ENCODE measurements at regions not wholly inside any gene's neighbourhood (a gene's known extent, or its start where the extent isn't known, plus 50 kb on each side); places are given as distances from the start of the nearest gene placed in this dataset.

DNA sequence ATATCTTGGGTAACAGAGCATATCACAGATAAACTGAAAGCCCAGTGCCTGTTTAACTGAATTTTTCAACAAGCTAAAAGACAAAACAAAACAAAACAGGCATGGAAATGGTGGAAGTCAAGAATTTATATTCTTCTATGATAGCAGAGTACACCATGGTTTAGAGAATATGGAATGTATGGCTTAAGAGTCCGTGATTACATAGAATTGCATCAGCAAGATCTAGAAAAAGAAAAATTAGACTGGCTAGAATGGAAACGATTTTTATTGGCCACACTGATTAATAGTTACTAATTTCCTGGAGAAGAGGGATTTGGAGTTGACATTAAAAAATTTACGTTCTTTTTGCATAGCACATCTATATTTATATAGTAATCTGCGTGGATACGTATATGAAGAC, 435.2 kb upstream of the DPPA4 start:
- no peak for DNase-seq (ENCODE audit: low spot score)
- no peak overlapping the region for H3K4me3 ChIP-seq
- H3K27ac ChIP-seq = no peak overlapping the region
- TF ChIP-seq POLR2AphosphoS5 (IDR thresholded peaks at IDR 0.05) (no peak), POLR2A (IDR thresholded peaks at IDR 0.05) (no peak)
- 87% methylated on average over 5 of the region's 5 CpGs for WGBS
- H3K36me3 ChIP-seq = no peaks in the 10 kb centered on the region
- H3K4me1 ChIP-seq (replicated peaks) = no peaks in the 10 kb centered on the region
- H3K27me3 ChIP-seq (replicated peaks; ENCODE audit: insufficient read depth) = no peaks in the 10 kb centered on the region
- intact Hi-C loops (cut with DNase I) = no loop called here
- no peaks in the 10 kb centered on the region for H3K9me3 ChIP-seq

DNA sequence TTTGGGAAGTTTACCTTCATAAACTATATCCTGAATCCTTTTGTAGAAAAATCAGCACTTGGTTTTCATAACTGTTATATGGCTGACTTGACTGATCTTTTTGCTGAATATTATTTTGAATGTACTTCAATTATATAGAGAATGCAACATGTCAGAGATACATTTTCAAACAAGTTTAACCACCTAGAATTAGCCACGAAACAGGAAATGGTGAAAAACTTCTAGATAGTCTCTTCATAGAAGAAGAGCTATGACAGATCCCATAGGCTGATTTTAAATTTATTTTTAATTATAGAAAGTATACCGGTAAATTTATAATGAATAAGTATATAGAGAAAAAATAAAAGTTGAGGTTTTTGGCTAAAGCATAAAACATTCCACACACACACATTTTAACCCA, 436.8 kb upstream of the DPPA4 start:
- Histone ChIP-seq H3K4me1 (replicated peaks) (no peaks in the 10 kb centered on the region), H3K27ac (no peak overlapping the region), H3K9me3 (no peaks in the 10 kb centered on the region), H3K36me3 (no peaks in the 10 kb centered on the region), H3K4me3 (no peak overlapping the region), H3K27me3 (replicated peaks; ENCODE audit: insufficient read depth) (no peaks in the 10 kb centered on the region)
- TF ChIP-seq POLR2A (IDR thresholded peaks at IDR 0.05) = no peak
- TF ChIP-seq POLR2AphosphoS5 (IDR thresholded peaks at IDR 0.05) = no peak
- TF ChIP-seq, protein P1, sequence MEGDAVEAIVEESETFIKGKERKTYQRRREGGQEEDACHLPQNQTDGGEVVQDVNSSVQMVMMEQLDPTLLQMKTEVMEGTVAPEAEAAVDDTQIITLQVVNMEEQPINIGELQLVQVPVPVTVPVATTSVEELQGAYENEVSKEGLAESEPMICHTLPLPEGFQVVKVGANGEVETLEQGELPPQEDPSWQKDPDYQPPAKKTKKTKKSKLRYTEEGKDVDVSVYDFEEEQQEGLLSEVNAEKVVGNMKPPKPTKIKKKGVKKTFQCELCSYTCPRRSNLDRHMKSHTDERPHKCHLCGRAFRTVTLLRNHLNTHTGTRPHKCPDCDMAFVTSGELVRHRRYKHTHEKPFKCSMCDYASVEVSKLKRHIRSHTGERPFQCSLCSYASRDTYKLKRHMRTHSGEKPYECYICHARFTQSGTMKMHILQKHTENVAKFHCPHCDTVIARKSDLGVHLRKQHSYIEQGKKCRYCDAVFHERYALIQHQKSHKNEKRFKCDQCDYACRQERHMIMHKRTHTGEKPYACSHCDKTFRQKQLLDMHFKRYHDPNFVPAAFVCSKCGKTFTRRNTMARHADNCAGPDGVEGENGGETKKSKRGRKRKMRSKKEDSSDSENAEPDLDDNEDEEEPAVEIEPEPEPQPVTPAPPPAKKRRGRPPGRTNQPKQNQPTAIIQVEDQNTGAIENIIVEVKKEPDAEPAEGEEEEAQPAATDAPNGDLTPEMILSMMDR (IDR thresholded peaks at IDR 0.05) = no peak
- DNase-seq (ENCODE audit: low spot score) = no peak
- 77% methylated on average over 2 of the region's 2 CpGs for WGBS
- intact Hi-C loops (cut with DNase I) = no loop called here

DNA sequence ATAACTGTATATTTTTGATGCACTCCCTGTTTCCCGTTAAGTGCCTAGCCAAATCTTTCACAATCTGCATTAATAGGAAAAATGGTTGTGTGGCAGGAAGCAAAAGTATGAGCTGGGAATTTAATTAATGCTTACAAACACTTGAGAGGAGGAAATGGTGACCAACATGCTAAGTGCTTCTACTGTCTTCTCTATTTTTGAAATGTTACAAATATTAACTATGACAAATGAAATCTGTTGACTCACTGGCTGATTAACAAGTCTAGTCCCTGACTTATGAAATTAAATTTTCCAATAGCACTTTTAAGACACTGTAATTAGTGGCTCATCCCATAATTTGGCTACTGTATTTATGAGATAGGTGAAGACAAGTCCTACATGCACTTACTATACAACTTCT, 446.9 kb upstream of the DPPA4 start:
- TF ChIP-seq POLR2A (IDR thresholded peaks at IDR 0.05) (no peak), POLR2AphosphoS5 (IDR thresholded peaks at IDR 0.05) (no peak)
- TF ChIP-seq, protein P1 (IDR thresholded peaks at IDR 0.05) = no peak
- no peak overlapping the region for H3K4me3 ChIP-seq
- DNase-seq (ENCODE audit: low spot score) = no peak
- H3K27ac ChIP-seq = no peak overlapping the region
- WGBS = 79% methylated on average over 1 of the region's 1 CpG
- no peaks in the 10 kb centered on the region for H3K4me1 ChIP-seq (replicated peaks)
- no peaks in the 10 kb centered on the region for H3K9me3 ChIP-seq
- H3K27me3 ChIP-seq (replicated peaks; ENCODE audit: insufficient read depth) = no peaks in the 10 kb centered on the region
- H3K36me3 ChIP-seq = no peaks in the 10 kb centered on the region
- intact Hi-C loops (cut with DNase I) = no loop called here

DNA sequence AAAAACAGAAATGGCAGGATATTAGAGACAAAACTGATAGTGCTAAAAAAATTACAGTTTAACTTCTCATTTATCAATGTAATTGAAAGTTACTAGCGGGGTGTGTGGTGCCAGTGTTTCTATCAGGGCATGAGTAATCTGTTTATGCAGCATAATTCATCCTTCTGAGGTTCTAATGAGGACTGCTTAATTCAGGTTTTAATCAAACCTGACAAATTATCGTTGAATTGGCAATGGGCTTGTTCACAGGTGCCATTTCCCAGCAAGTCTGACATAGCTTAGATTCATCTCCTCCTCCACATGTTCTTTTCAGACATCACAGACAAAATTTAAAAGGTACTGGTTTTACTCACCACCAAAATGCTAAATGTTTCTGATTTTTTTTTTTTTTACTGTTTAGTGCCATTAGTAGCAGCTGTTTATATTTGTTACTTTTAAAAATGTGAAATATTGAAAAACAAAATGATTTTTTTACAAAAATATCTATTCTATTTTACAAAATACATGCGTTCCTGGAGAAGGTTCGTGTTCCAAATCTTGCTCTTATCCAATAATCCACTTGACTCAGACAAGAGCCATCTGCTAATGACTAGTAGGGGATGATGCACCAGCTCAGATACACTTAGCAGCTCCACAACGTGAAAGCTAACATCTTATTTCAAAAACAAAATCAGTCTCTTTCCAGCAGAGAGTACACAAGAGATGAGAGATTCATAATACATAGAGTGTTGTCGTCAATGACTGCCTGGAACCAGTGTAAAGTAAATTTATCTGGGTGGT, 447.7 kb upstream of the DPPA4 start:
- DNase-seq (ENCODE audit: low spot score) = no peak
- intact Hi-C loops (cut with DNase I) = no loop called here
- Histone ChIP-seq H3K27me3 (replicated peaks; ENCODE audit: insufficient read depth) (no peaks in the 10 kb centered on the region), H3K4me3 (no peak overlapping the region), H3K36me3 (no peaks in the 10 kb centered on the region), H3K4me1 (replicated peaks) (no peaks in the 10 kb centered on the region), H3K9me3 (no peaks in the 10 kb centered on the region), H3K27ac (no peak overlapping the region)
- no peak for TF ChIP-seq POLR2AphosphoS5 (IDR thresholded peaks at IDR 0.05)
- TF ChIP-seq POLR2A (IDR thresholded peaks at IDR 0.05) = no peak
- TF ChIP-seq, protein P1 (IDR thresholded peaks at IDR 0.05) = no peak
- 77% methylated on average over 6 of the region's 6 CpGs for WGBS

DNA sequence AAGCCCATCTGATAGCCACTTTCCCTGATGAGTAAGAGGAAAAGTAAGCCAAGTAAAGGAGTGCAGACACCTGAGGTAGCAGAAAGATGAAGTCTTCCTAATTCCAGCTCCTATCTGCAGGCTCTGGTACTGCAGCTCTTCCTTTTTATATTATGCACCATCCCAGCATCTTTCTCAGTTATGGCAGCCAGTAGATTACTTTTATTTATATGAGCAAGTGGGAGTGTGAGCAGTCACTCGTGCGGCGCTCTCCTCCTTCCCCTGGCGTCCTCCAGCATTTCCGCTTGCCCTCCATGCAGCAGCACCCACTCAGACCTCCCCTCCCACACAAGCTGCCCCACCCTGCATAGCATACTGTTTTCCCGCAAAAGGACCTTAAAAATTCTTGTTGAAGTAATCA, 465.9 kb upstream of the DPPA4 start:
- WGBS = 94% methylated on average over 6 of the region's 6 CpGs
- H3K4me1 ChIP-seq (replicated peaks) = no peaks in the 10 kb centered on the region
- H3K27ac ChIP-seq = no peak overlapping the region
- H3K36me3 ChIP-seq = no peaks in the 10 kb centered on the region
- H3K4me3 ChIP-seq = no peak overlapping the region
- intact Hi-C loops (cut with DNase I) = no loop called here
- TF ChIP-seq, protein P1 (IDR thresholded peaks at IDR 0.05) = no peak
- no peak for TF ChIP-seq POLR2AphosphoS5 (IDR thresholded peaks at IDR 0.05)
- TF ChIP-seq POLR2A (IDR thresholded peaks at IDR 0.05) = no peak
- no peaks in the 10 kb centered on the region for H3K27me3 ChIP-seq (replicated peaks; ENCODE audit: insufficient read depth)
- DNase-seq (ENCODE audit: low spot score) = no peak
- no peaks in the 10 kb centered on the region for H3K9me3 ChIP-seq

Measured in prostate gland (tissue), 2 donors.